ENCODE measurements at regions not wholly inside any gene's neighbourhood (a gene's known extent, or its start where the extent isn't known, plus 50 kb on each side); places are given as distances from the start of the nearest gene placed in this dataset.

DNA sequence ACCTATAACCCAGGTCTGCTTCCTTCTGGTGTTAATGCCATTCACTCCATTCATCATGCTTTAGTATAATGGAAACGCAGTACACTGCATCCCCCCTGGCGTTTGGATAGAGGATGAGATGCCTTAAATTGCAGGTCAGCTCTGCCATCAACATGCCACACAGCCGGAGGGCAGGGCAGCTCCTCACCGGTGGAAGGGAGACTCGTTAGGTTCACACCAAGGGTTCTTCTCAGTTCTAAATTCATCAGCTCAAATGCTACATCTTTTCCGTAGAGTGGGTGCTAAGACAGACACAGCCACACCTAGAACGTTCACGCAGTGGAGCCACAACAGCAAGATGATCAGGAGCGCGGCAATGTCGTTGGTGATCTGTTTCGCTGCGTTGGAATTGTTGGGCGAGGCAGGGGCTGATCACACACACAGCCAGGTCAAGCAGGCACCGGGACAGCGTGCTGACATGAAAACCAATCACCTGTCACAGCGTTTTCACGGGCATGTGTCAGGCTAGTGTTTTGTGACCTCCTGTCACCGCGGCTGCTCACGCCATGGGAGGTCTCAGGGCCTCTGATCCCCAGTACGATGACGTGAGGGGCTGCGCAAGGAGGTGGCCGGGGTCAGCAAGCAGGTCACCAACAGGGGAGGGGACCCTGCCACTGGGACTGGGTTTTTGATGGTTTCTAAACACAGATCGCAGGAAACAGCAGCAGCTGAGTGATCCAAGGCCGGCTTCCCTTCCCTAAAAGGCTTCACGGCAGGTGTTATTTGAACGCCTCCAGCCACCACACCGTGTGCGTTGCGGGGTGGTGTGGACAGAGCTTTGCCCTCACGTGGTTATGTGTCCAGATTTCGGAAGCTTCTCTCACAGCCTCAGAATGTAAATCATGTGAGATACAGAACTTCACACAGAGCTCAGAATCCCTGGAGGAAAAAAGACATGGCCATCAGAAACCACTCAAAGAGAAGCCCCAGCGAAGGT, 94.3 kb upstream of the IRS2 start:
- no peak for DNase-seq

- no peak for DNase-seq
Measured at GRCh38 chr13:109879338-109879737, 93.0 kb upstream of the IRS2 start.

GRCh38 chr13:109877809-109878208, 91.4 kb upstream of the IRS2 start:
- no peak for DNase-seq

- no peak for DNase-seq
Measured at GRCh38 chr13:109875746-109876145, 89.4 kb upstream of the IRS2 start.

DNA sequence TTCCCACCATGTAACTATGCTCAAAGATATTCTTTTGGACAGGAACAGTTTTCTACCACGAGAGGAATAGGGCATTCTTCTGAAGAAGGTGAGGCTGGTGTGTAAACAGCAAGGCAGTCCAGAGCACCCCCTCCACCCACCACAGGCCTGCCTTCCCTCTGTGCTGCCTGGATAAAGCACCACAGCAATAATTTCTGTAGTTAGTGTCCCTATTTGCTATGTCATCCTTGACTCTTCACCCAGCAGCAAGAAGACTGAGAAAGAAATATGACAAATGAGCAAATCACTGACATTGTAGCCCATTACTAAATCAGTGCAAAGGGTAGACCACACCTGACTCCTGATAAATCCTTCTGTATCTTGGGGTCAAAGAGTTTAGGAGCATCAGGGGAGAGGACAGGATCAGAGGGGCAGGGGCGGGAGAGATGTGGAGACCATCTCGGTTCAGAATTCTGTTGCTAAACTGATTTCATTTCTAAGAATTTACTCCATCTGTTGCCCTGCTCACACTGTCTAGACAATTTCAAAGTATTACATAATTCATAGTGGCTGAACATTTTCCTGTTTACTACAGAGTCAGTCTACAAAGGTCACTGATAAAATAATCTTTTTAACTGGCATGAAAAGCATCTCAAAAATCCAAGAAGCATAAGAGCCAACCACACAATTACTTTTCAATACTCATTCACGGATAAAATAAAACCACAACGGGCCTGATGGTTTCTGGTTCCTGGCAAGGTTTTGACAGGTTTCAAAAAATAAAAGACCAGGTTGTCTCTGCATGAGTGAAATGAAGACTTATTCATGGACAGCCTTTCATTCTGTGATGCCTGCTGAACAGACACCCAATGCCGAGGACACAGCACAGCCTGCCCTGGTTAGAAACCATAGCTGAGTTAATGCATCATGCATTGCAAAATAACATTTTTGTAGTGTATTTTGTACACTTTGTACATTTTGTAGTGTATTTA, 88.4 kb upstream of the IRS2 start:
- no peak for DNase-seq

DNA sequence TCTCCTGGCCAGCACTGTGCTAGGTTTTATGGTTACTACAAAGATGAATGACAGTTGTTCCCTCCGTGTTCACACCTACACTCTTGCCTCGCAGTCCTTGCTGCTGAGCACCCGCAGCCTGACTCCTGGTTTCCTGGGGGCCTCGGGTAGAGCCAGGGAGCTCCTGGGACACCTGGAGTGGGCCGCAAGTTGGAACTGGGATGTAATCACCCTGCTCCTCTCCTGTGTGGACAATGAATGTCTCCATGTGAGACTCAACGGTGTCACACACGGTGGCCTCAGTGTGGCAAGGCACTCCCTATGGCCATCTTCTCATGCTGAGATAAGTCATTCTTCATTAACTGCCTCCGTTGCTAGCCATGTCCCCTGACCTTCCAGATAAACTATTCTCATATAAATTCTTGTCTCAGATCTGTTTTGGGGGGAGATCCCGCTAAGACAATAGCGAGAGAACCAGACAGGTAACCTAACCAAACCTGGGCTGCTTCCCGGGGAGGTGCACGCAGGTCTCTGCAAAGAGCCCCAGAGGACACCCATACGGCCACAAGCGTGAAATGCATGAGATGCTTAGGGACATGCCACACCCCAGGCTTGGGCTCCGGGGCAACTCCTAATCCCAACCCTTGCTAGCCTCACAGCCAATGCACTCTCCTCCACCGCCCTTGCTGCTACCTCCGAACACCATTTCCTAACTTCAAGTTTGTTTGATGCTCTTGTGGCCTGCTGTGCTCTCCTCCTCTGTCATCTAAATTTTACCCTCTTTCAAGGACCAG, 87.2 kb upstream of the IRS2 start:
- no peak for DNase-seq

GRCh38 chr13:109872864-109873263, 86.5 kb upstream of the IRS2 start:
- DNase-seq: no peak

GRCh38 chr13:109870696-109871370, 84.5 kb upstream of the IRS2 start:
- DNase-seq: no peak

GRCh38 chr13:109870274-109870673, 83.9 kb upstream of the IRS2 start:
- no peak for DNase-seq

GRCh38 chr13:109869312-109870237, 83.2 kb upstream of the IRS2 start:
- peak; percentile 96 for DNase-seq

DNA sequence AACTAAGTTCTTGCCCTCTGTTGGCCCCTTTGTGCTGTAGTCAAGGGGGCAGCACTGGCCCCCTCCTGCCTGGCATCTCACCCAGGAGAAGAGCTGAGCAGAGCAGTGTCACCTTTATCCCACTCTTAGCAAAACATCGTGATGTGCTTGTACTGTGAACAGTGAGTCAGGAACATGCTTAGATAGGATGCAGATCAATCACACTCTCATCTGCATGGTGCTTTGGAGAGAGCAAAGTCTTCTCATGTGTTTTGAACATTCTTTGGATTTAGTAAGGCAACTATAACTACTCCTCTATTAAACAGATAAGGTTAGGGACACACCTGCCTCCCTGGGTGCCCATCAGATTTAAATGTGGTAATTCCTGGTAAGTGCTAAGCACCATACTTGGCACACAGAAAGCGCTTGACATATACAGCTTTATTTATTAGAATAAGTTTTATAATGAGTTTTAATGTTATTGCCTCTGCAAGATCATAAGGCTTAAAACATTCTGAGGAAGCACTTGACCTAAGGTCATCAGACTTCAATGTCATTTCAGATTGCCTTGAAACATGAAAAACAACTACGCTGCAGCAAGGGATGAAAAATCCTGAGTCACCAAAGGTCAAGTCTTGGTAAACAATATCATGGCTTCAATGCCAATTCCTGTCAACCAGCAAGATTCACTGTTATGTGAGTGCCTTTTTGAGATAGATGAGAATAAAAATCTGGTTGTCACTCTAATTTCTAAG, 82.4 kb upstream of the IRS2 start:
- no peak for DNase-seq

GRCh38 chr13:109867766-109868165, 81.4 kb upstream of the IRS2 start:
- DNase-seq: peak; percentile 20

DNA sequence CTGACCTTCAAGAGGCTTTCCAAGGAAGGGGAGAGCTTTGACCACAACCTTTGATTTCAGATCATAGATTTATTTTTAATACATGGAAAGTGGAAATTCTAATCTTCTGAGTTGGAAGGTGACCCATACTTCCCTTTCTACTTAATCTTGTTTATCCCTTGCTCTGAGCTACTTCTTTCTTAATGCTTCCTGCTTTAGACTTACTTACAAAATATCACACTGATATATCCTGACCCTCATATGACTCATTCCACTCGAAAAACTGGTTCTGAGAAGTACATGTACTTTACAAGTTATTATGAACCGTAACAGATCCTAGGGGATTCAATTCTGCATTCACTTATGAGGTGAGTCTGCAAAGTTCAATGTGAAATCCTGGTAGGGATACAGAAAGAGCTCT, 76.2 kb upstream of the IRS2 start:
- no peak for DNase-seq

- no peak for DNase-seq
Measured at GRCh38 chr13:109859898-109860297, 73.5 kb upstream of the IRS2 start.

GRCh38 chr13:109859216-109859835, 72.9 kb upstream of the IRS2 start:
- DNase-seq: no peak

- DNase-seq: no peak
Measured at GRCh38 chr13:109858319-109858718, 71.9 kb upstream of the IRS2 start.

- DNase-seq: no peak
Measured at GRCh38 chr13:109857803-109858202, 71.4 kb upstream of the IRS2 start.

- DNase-seq: no peak
Measured at GRCh38 chr13:109857325-109857724, 70.9 kb upstream of the IRS2 start.

DNA sequence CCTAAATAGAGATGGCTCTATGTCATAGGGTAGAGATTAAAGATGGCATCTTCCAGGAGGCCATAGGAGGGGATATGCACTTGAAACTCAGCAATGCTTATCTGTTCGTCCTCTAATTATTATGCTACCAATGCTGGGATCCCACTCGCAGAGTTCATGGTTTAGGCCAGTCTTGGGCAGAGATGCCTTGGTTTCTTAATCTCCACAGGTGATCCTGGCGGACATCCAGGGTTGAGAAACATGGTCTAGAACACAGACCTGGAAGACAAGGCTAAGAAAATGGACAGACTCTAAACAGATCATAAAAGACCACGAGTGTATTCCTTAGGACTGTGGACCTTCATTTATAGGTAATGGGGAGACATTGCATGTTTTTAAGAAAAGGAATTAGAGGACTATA, 70.0 kb upstream of the IRS2 start:
- DNase-seq: no peak

- DNase-seq: no peak
Measured at GRCh38 chr13:109853153-109853552, 66.8 kb upstream of the IRS2 start.

Data from DMS153 (cell line).